SU-DHL-6 (cell line): ENCODE measurements at regions not wholly inside any gene's neighbourhood (a gene's known extent, or its start where the extent isn't known, plus 50 kb on each side); places are given as distances from the start of the nearest gene placed in this dataset.

ENCODE experiments used
- H2AFZ ChIP-seq: fragments of 200-600 bp; sonication (generic); 2 replicates; pipeline ENCODE4 v1.6.1; 2014; ENCODE audit warnings: low read depth, mild to moderate bottlenecking, moderate library complexity, mixed read lengths, antibody characterized with exemption, low read length; ENCODE audit not compliant: severe bottlenecking
- H3F3A ChIP-seq: fragments of 200-600 bp; shearing (Covaris generic); 2 replicates; pipeline ENCODE4 v1.6.0; 2016; ENCODE audit warnings: antibody characterized with exemption, mild to moderate bottlenecking; ENCODE audit not compliant: insufficient read depth
- H3K27ac ChIP-seq: fragments of 200-600 bp; sonication (generic); 2 replicates; pipeline ENCODE4 v1.5.1; 2016; ENCODE audit warnings: low read depth, mild to moderate bottlenecking, low read length, moderate library complexity, mixed read lengths
- H3K27me3 ChIP-seq: fragments of 200-600 bp; sonication (generic), shearing (Covaris generic); 2 replicates; pipeline ENCODE4 v1.6.0; 2014; ENCODE audit warnings: mild to moderate bottlenecking, low read length
- H3K36me3 ChIP-seq: fragments of 200-600 bp; sonication (generic); 2 replicates; pipeline ENCODE4 v1.6.1; 2014; ENCODE audit warnings: mild to moderate bottlenecking, low read length, mixed read lengths
- H3K4me2 ChIP-seq: fragments of 300-600, 200-600 bp; shearing (Covaris generic), sonication (generic); 2 replicates; pipeline ENCODE4 v1.6.0; 2014; ENCODE audit warnings: low read length, low read depth, mild to moderate bottlenecking; ENCODE audit not compliant: poor library complexity, severe bottlenecking
- H3K4me3 ChIP-seq: fragments of 200-600 bp; sonication (generic); 2 replicates; pipeline ENCODE4 v1.5.1; 2014; ENCODE audit warnings: antibody characterized with exemption, low read length, mild to moderate bottlenecking, mixed read lengths; ENCODE audit not compliant: insufficient read depth, poor library complexity, severe bottlenecking
- H3K79me2 ChIP-seq: fragments of 200-600 bp; sonication (generic); 2 replicates; pipeline ENCODE4 v1.6.1; 2014; ENCODE audit warnings: mild to moderate bottlenecking, low read length, moderate library complexity; ENCODE audit not compliant: insufficient read depth
- H3K9ac ChIP-seq: fragments of 200-600 bp; sonication (generic); 2 replicates; pipeline ENCODE4 v1.7.0; 2014; ENCODE audit warnings: mild to moderate bottlenecking, low read length
- H3K9me2 ChIP-seq: fragments of 200-600 bp; sonication (generic); replicated peaks from 2 replicates; pipeline ENCODE4 v1.6.1; 2014; ENCODE audit warnings: low read length; ENCODE audit not compliant: insufficient read depth
- H3K9me3 ChIP-seq: fragments of 200-600 bp; sonication (generic); 2 replicates; pipeline ENCODE4 v1.6.1; 2014; ENCODE audit warnings: low read length, mixed read lengths; ENCODE audit not compliant: insufficient read depth
- H4K20me1 ChIP-seq: fragments of 200-600 bp; sonication (generic); 2 replicates; pipeline ENCODE4 v1.6.1; 2014; ENCODE audit warnings: low read depth, mild to moderate bottlenecking, antibody characterized with exemption, low read length, moderate library complexity, mixed read lengths
- EZH2phosphoT487 ChIP-seq: fragments of 200-600 bp; sonication (generic), shearing (Covaris generic); conservative IDR thresholded peaks from 2 replicates; pipeline ENCODE4 v1.6.1; 2018; ENCODE audit warnings: mild to moderate bottlenecking, antibody characterized with exemption, low read length, moderate library complexity, mixed read lengths
- TF ChIP-seq, protein P1 (sequence below): fragments of 200-600 bp; sonication (generic); IDR thresholded peaks from one replicate; pipeline ENCODE4 v1.5.1; 2017; ENCODE audit warnings: antibody characterized with exemption, mild to moderate bottlenecking, low read length, moderate library complexity; ENCODE audit not compliant: insufficient read depth, poor library complexity, severe bottlenecking

DNA sequence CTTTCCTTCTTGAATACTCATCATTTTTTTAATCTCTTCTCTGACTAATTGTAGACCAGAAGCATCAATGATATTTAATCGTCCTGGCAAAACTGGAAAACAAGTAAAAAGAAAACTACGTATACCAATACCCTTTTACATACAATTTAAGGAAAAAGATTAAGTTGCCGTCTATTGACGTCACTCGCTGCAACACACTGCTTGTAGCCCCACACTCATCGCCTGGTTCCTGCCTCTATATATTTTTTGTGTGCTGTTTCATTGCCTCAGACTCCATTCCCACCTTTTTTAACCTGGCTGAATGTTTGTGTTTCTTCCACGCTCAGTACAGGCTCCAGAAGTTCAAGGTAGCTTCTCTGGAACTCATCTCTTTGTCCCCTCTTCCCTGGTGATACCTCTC lies 536.2 kb downstream of the METTL4 start:
- Histone ChIP-seq H3K4me2 (no peak overlapping the region), H3K27ac (no peak overlapping the region), H3F3A (no peaks in the 10 kb centered on the region), H3K9ac (no peak overlapping the region), H3K27me3 (no peaks in the 10 kb centered on the region), H2AFZ (no peak overlapping the region), H3K9me2 (no peaks in the 10 kb centered on the region), H3K9me3 (no peaks in the 10 kb centered on the region), H3K36me3 (no peaks in the 10 kb centered on the region), H3K79me2 (no peaks in the 10 kb centered on the region), H3K4me3 (no peak overlapping the region), H4K20me1 (no peaks in the 10 kb centered on the region)
- TF ChIP-seq, protein P1, sequence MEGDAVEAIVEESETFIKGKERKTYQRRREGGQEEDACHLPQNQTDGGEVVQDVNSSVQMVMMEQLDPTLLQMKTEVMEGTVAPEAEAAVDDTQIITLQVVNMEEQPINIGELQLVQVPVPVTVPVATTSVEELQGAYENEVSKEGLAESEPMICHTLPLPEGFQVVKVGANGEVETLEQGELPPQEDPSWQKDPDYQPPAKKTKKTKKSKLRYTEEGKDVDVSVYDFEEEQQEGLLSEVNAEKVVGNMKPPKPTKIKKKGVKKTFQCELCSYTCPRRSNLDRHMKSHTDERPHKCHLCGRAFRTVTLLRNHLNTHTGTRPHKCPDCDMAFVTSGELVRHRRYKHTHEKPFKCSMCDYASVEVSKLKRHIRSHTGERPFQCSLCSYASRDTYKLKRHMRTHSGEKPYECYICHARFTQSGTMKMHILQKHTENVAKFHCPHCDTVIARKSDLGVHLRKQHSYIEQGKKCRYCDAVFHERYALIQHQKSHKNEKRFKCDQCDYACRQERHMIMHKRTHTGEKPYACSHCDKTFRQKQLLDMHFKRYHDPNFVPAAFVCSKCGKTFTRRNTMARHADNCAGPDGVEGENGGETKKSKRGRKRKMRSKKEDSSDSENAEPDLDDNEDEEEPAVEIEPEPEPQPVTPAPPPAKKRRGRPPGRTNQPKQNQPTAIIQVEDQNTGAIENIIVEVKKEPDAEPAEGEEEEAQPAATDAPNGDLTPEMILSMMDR: no peak
- no peak for TF ChIP-seq EZH2phosphoT487

DNA sequence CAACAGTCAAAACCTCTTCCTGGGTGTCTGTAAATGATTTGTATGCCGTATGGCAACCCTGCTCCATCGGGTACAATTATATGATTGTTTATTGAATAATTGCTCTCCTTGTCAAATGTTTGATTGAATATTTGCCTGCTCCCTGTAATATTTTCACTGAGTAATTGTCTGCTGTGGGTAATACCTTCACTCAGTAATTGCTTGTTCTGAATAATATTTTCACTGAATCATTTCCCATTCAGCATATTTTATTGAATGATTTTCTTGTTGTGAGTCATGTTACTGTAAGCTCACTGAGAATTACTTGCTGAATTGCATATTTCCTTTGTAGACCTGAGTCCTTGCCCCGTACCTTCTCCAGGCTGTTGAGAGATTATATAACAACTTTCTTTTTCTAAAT lies 535.2 kb downstream of the METTL4 start:
- Histone ChIP-seq H3K9ac (no peak overlapping the region), H3K9me3 (no peaks in the 10 kb centered on the region), H3K27ac (no peak overlapping the region), H3K27me3 (no peaks in the 10 kb centered on the region), H3K36me3 (no peaks in the 10 kb centered on the region), H3K79me2 (no peaks in the 10 kb centered on the region), H3K4me3 (no peak overlapping the region), H3F3A (no peaks in the 10 kb centered on the region), H3K4me2 (no peak overlapping the region), H3K9me2 (no peaks in the 10 kb centered on the region), H4K20me1 (no peaks in the 10 kb centered on the region), H2AFZ (no peak overlapping the region)
- TF ChIP-seq, protein P1: no peak
- TF ChIP-seq EZH2phosphoT487: no peak

DNA sequence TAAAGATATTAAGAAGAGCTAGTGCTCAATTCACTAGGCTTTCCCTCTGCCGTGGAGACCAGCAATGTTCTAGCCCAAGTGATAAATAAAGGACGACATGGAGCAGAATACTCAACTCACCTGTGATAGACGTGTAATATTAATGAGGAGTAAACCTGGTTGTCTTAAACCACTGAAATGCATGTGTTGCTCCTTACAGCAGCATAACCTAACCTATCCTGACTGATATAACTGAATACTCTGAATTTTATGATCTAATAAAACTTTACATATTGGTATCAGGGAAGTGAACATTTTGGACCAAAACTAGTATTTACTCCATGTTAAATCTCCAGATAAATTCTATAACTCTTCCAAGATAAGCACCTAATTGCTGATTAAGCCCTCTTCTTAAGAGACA lies 531.0 kb downstream of the METTL4 start:
- Histone ChIP-seq H3K9me2 (no peaks in the 10 kb centered on the region), H3F3A (no peaks in the 10 kb centered on the region), H3K9ac (no peak overlapping the region), H4K20me1 (no peaks in the 10 kb centered on the region), H3K4me2 (no peak overlapping the region), H2AFZ (no peak overlapping the region), H3K36me3 (no peaks in the 10 kb centered on the region), H3K79me2 (no peaks in the 10 kb centered on the region), H3K27me3 (no peaks in the 10 kb centered on the region), H3K4me3 (no peak overlapping the region), H3K9me3 (no peaks in the 10 kb centered on the region), H3K27ac (no peak overlapping the region)
- TF ChIP-seq, protein P1: no peak
- TF ChIP-seq EZH2phosphoT487: no peak

DNA sequence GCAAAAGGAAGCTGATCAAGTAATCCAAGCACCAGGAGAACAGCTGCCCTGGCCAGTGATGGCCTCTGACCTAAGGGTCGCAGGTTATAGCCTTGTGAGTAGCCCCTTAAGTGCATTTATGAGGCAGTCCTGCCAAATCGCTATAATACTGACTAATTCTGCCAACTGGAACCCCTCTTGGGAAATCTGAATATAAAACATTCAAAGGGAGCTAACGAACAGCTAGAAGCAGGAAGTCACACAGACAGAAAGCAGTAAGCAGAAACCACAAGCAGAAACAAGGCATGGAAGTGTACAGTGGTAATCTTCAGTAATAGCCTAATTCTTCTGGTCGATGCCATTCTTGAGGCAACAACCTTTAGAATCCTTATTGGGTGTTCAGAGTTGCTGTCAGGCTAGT lies 521.3 kb downstream of the METTL4 start:
- H3K79me2 ChIP-seq: no peaks in the 10 kb centered on the region
- no peak for TF ChIP-seq EZH2phosphoT487
- TF ChIP-seq, protein P1: no peak
- H3K9ac ChIP-seq: no peak overlapping the region
- H3K27me3 ChIP-seq: no peaks in the 10 kb centered on the region
- no peaks in the 10 kb centered on the region for H3F3A ChIP-seq
- H3K4me2 ChIP-seq: no peak overlapping the region
- H3K4me3 ChIP-seq: no peak overlapping the region
- H2AFZ ChIP-seq: no peak overlapping the region
- H3K27ac ChIP-seq: no peak overlapping the region
- H3K9me2 ChIP-seq: no peaks in the 10 kb centered on the region
- no peaks in the 10 kb centered on the region for H4K20me1 ChIP-seq
- no peaks in the 10 kb centered on the region for H3K9me3 ChIP-seq
- no peaks in the 10 kb centered on the region for H3K36me3 ChIP-seq
